ENCODE measurements at regions not wholly inside any gene's neighbourhood (a gene's known extent, or its start where the extent isn't known, plus 50 kb on each side); places are given as distances from the start of the nearest gene placed in this dataset.
"Not testable (repeated sequence)": the region's sequence is repeated elsewhere in the genome, so short reads cannot be mapped to it uniquely, and the experiment has no call there.

GRCh38 chr13:103931885-103932284 lies 865.7 kb upstream of the SLC10A2 start:
- FAIRE-seq, result no peak

GRCh38 chr13:103931331-103931845 lies 865.2 kb upstream of the SLC10A2 start:
- no peak for FAIRE-seq
- DNase-seq (ENCODE audit: low spot score in 2 of 2), result no peak

More at GRCh38 chr13:103931885-103932284, 865.7 kb upstream of the SLC10A2 start:
- no peak for DNase-seq (ENCODE audit: low spot score in 2 of 2)

GRCh38 chr13:103926118-103926517 lies 859.9 kb upstream of the SLC10A2 start:
- DNase-seq (ENCODE audit: low spot score in 2 of 2) (no peak), FAIRE-seq (no peak)

- DNase-seq (ENCODE audit: low spot score in 2 of 2), result no peak
- no peak for FAIRE-seq
Measured at GRCh38 chr13:103908911-103909310, 842.7 kb upstream of the SLC10A2 start.

- no peak for DNase-seq (ENCODE audit: low spot score in 2 of 2)
- no peak for FAIRE-seq
Measured at GRCh38 chr13:103908274-103908673, 842.1 kb upstream of the SLC10A2 start.

- DNase-seq (ENCODE audit: low spot score in 2 of 2) (no peak), FAIRE-seq (no peak)
Measured at GRCh38 chr13:103903790-103904189, 837.6 kb upstream of the SLC10A2 start.

GRCh38 chr13:103898481-103898880 lies 832.3 kb upstream of the SLC10A2 start:
- DNase-seq (ENCODE audit: low spot score in 2 of 2), result no peak

GRCh38 chr13:103895835-103896531 lies 829.8 kb upstream of the SLC10A2 start:
- DNase-seq (ENCODE audit: low spot score in 2 of 2), result no peak
- peak; percentile 17 for FAIRE-seq

More at GRCh38 chr13:103898481-103898880, 832.3 kb upstream of the SLC10A2 start:
- no peak for FAIRE-seq

- DNase-seq (ENCODE audit: low spot score in 2 of 2) (no peak), FAIRE-seq (no peak)
Measured at GRCh38 chr13:103894626-103895025, 828.4 kb upstream of the SLC10A2 start.

- DNase-seq (ENCODE audit: low spot score in 2 of 2), result no peak
- FAIRE-seq, result no peak
Measured at GRCh38 chr13:103884101-103884723, 818.0 kb upstream of the SLC10A2 start.

- FAIRE-seq, result no peak
- DNase-seq (ENCODE audit: low spot score in 2 of 2), result no peak
Measured at GRCh38 chr13:103883698-103884097, 817.5 kb upstream of the SLC10A2 start.

- DNase-seq (ENCODE audit: low spot score in 2 of 2), result peak; percentile 19 to 32
- peak; percentile 83 for FAIRE-seq
Measured at GRCh38 chr13:103883164-103883563, 816.9 kb upstream of the SLC10A2 start.

- not testable (repeated sequence) for DNase-seq (ENCODE audit: low spot score in 2 of 2); FAIRE-seq
Measured at GRCh38 chr13:103880146-103880545, 813.9 kb upstream of the SLC10A2 start.

GRCh38 chr13:103878891-103879605 lies 812.8 kb upstream of the SLC10A2 start:
- no peak for FAIRE-seq
- no peak for DNase-seq (ENCODE audit: low spot score in 2 of 2)

- no peak for FAIRE-seq
Measured at GRCh38 chr13:103876571-103876970, 810.4 kb upstream of the SLC10A2 start.

GRCh38 chr13:103873725-103874124 lies 807.5 kb upstream of the SLC10A2 start:
- no peak for FAIRE-seq
- no peak for DNase-seq (ENCODE audit: low spot score in 2 of 2)

More at GRCh38 chr13:103876571-103876970, 810.4 kb upstream of the SLC10A2 start:
- DNase-seq (ENCODE audit: low spot score in 2 of 2), result no peak

- DNase-seq (ENCODE audit: low spot score in 2 of 2) (no peak), FAIRE-seq (no peak)
Measured at GRCh38 chr13:103866048-103866447, 799.8 kb upstream of the SLC10A2 start.

- DNase-seq (ENCODE audit: low spot score in 2 of 2) (no peak), FAIRE-seq (no peak)
Measured at GRCh38 chr13:103862525-103862924, 796.3 kb upstream of the SLC10A2 start.

GRCh38 chr13:103859952-103860351 lies 793.7 kb upstream of the SLC10A2 start:
- DNase-seq (ENCODE audit: low spot score in 2 of 2) (no peak), FAIRE-seq (no peak)

GRCh38 chr13:103852036-103852435 lies 785.8 kb upstream of the SLC10A2 start:
- no peak for DNase-seq (ENCODE audit: low spot score in 2 of 2)

GRCh38 chr13:103844471-103844870 lies 778.3 kb upstream of the SLC10A2 start:
- DNase-seq (ENCODE audit: low spot score in 2 of 2), result no peak
- no peak for FAIRE-seq

More at GRCh38 chr13:103852036-103852435, 785.8 kb upstream of the SLC10A2 start:
- no peak for FAIRE-seq

Data from frontal cortex (tissue), 3 donors.